GM23248 (cell line): ENCODE measurements at regions not wholly inside any gene's neighbourhood (a gene's known extent, or its start where the extent isn't known, plus 50 kb on each side); places are given as distances from the start of the nearest gene placed in this dataset.

ENCODE experiments used
- EZH2 ChIP-seq: fragments of 200-600 bp; sonication (generic); IDR thresholded peaks from 2 replicates; pipeline ENCODE4 v1.6.1; 2018; ENCODE audit warnings: antibody characterized with exemption, mild to moderate bottlenecking; ENCODE audit not compliant: insufficient read depth, poor library complexity, severe bottlenecking
- EZH2phosphoT487 ChIP-seq: fragments of 200-600 bp; sonication (generic); IDR thresholded peaks from 2 replicates; pipeline ENCODE4 v1.6.1; 2018; ENCODE audit warnings: antibody characterized with exemption, moderate library complexity, mild to moderate bottlenecking, low read depth; ENCODE audit not compliant: insufficient read depth

DNA sequence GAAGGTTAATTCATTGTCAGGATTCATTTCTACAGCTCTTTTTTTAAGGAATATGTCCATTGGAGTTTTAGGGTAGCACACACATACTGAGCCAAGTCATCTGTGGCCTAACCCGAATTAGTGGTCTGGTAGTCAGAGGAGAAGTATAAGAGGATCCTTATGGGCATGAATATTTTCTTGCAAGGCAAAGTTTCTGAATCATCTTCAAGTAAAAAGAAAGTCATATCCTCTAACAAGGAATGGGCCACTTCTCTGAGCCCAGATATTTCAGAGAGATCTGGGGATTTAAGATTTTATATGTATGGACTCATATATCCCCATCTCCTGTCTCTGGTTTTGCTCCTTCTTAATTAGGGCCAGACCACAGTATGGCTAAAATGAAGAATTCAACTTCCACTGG, 99.2 kb upstream of the CDH8 start:
- TF ChIP-seq EZH2phosphoT487 (no peak), EZH2 (no peak)
